Lung (tissue), 11 donors: ENCODE measurements at regions not wholly inside any gene's neighbourhood (a gene's known extent, or its start where the extent isn't known, plus 50 kb on each side); places are given as distances from the start of the nearest gene placed in this dataset.

Experiments used
- ATAC-seq: fragments of 200-7000 bp; cut with Tn5 transposase; one replicate; pipeline ENCODE4 v1.9.1; 2020; ENCODE audit warnings: moderate number of reproducible peaks; ENCODE audit not compliant: insufficient read depth, low FRiP score
- DNase-seq, 3 donors: peaks; one replicate each; pipeline ENCODE4 v3.0.0-alpha.2; 2013 to 2017
- H3K27ac ChIP-seq, 2 donors: one replicate each; pipeline ENCODE4 v1.5.1; 2013; ENCODE audit warnings: mild to moderate bottlenecking in 2 of 2, moderate library complexity in 2 of 2, control low read depth in 1 of 2, inconsistent platforms in 1 of 2, low read depth in 1 of 2, low read length in 1 of 2
- H3K27me3 ChIP-seq, 3 donors: one replicate each; pipeline ENCODE4 v1.5.1; 2013; ENCODE audit warnings: low read length in 2 of 3; ENCODE audit not compliant: control insufficient read depth in 3 of 3, insufficient read depth in 3 of 3
- H3K36me3 ChIP-seq, 4 donors: one replicate each; pipeline ENCODE4 v1.5.1; 2013; ENCODE audit warnings: low read length in 4 of 4, mild to moderate bottlenecking in 1 of 4, moderate library complexity in 1 of 4; ENCODE audit not compliant: control insufficient read depth in 4 of 4, insufficient read depth in 4 of 4
- H3K4me1 ChIP-seq, 5 donors: one replicate each; pipeline ENCODE4 v1.5.1; 2013; ENCODE audit warnings: low read length in 5 of 5, mild to moderate bottlenecking in 2 of 5, moderate library complexity in 1 of 5; ENCODE audit not compliant: control insufficient read depth in 5 of 5, insufficient read depth in 5 of 5
- H3K4me3 ChIP-seq: one replicate; pipeline ENCODE4 v1.5.1; 2013; ENCODE audit warnings: mild to moderate bottlenecking, control low read depth, moderate library complexity
- H3K9ac ChIP-seq, 2 donors: one replicate each; pipeline ENCODE4 v1.5.1; 2013; ENCODE audit warnings: low read length in 2 of 2, control low read depth in 1 of 2; ENCODE audit not compliant: insufficient read depth in 1 of 2
- H3K9me3 ChIP-seq, 4 donors: one replicate each; pipeline ENCODE4 v1.5.1; 2013; ENCODE audit warnings: low read length in 3 of 4, mild to moderate bottlenecking in 1 of 4, moderate library complexity in 1 of 4; ENCODE audit not compliant: control insufficient read depth in 4 of 4, insufficient read depth in 3 of 4
- WGBS, 2 donors: extraction: QIAGEN DNeasy Blood & Tissue Kit; methylation state at CpG; one replicate each; pipeline ENCODE4 v1.1.7; 2013; 5-methylcytosine and 5-hydroxymethylcytosine counted together
- TF ChIP-seq, protein P1 (sequence below): IDR thresholded peaks from 2 replicates; pipeline ENCODE4 v1.5.1; 2012; ENCODE audit warnings: mild to moderate bottlenecking; ENCODE audit errors: control extremely low read depth, extremely low read depth
- donor health status: control.
- donor health status: control.
- donor health status: Bipolar disorder and iron deficiency.
- donor health status: healthy.
- donor health status: DM: yes; HTN: yes; CAD: no.

DNA sequence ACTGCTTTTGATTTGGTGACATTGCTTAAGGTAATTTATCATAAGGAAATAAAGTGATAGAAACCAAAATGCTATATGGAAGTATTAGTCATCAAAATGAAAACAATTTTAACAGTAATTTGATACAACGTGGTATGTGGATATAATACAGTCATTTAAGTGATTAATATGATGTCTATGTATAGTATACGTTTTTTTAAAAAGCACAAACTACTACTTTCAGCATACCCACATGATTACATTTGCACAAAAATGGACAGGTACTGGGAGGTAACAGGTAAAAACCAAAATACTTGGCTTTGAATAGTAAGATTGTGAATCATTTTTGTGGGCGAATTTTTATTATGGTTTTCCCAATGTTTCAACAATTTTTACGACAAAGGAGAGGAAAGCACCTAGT, 97.6 kb downstream of the OGFRL1 start:
- no peak for DNase-seq
- ATAC-seq: no peak
- TF ChIP-seq, protein P1, sequence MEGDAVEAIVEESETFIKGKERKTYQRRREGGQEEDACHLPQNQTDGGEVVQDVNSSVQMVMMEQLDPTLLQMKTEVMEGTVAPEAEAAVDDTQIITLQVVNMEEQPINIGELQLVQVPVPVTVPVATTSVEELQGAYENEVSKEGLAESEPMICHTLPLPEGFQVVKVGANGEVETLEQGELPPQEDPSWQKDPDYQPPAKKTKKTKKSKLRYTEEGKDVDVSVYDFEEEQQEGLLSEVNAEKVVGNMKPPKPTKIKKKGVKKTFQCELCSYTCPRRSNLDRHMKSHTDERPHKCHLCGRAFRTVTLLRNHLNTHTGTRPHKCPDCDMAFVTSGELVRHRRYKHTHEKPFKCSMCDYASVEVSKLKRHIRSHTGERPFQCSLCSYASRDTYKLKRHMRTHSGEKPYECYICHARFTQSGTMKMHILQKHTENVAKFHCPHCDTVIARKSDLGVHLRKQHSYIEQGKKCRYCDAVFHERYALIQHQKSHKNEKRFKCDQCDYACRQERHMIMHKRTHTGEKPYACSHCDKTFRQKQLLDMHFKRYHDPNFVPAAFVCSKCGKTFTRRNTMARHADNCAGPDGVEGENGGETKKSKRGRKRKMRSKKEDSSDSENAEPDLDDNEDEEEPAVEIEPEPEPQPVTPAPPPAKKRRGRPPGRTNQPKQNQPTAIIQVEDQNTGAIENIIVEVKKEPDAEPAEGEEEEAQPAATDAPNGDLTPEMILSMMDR: no peak
- Histone ChIP-seq H3K27ac (no peak overlapping the region), H3K4me3 (no peak overlapping the region), H3K27me3 (no peaks in the 10 kb centered on the region), H3K9me3 (no peaks in the 10 kb centered on the region), H3K9ac (no peak overlapping the region), H3K36me3 (peaks cover 0 to 4% (median 0%) of the 10 kb centered on the region in 4 donors), H3K4me1 (peaks cover 0 to 29% (median 16%) of the 10 kb centered on the region in 5 donors)
- WGBS, 2 donors: 76% methylated on average over 4 of the region's 4 CpGs

DNA sequence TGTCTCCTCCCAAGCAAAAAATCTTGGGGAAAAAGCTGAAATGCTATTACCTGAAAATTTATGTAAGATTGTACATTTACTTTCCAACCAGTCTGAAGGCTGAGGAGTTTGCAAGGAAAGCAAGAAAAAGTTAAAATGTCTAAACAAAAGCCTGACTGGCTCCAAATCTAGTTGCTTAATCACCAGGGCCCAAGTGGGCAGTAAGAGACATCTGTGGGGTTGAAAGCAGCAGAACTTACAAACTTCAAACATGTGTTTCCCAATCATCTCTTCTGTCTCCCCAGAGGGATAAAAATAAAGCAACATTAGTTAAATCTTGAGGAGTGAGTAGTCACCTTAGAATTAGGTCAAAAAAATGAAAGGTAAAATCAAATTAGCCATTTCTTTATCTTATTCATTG, 98.6 kb downstream of the OGFRL1 start:
- ATAC-seq: no peak

DNA sequence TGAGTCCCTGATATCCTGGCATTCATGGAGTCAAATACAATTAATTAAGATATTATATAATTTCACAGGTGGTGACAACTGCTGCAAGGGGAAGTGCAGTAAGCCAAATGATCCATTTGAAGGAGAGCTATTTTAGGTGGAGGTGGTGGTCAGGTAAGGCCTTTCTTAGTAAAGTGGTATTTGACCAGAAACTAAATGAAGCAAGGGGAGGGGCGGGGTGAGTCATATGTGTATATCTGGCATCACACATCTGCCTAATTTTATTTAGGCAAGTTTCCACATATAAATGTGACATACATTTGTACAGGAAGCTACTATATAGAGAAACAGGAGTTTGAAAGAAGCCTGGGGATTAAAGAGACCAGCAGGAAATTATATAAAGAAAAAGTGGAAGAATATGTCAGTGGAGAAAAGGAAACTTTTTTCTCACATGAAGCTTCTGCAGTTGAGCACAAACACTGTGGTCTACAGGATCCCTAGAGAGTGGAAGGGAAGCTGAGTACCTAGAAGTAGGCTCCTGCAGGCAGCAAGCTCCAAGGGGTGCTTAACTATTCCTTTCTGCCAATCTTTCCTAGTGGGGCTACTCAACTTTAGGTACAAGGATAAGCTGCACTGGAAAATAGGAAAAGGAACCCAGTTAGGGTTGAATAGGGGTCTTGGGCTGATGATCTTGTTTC, 99.6 kb downstream of the OGFRL1 start:
- Histone ChIP-seq H3K9me3 (no peaks in the 10 kb centered on the region), H3K4me3 (no peak overlapping the region), H3K9ac (no peak overlapping the region), H3K36me3 (peaks cover 0 to 4% (median 0%) of the 10 kb centered on the region in 4 donors), H3K27ac (peak overlapping the region; percentile 53 to 57), H3K27me3 (no peaks in the 10 kb centered on the region), H3K4me1 (peaks cover 0 to 32% (median 16%) of the 10 kb centered on the region in 5 donors)
- ATAC-seq (no peak), DNase-seq (no peak)
- 78 to 88% methylated on average over 1 of the region's 1 CpG for WGBS, 2 donors
- TF ChIP-seq, protein P1: no peak

More for the DNA sequence above, 98.6 kb downstream of the OGFRL1 start:
- no peak for DNase-seq
- Histone ChIP-seq H3K4me1 (peaks cover 0 to 29% (median 16%) of the 10 kb centered on the region in 5 donors), H3K36me3 (peaks cover 0 to 4% (median 0%) of the 10 kb centered on the region in 4 donors), H3K4me3 (no peak overlapping the region), H3K9ac (peak overlapping the region in 1 of 2 donors; percentile 28), H3K27me3 (no peaks in the 10 kb centered on the region), H3K9me3 (no peaks in the 10 kb centered on the region), H3K27ac (no peak overlapping the region)
- TF ChIP-seq, protein P1: no peak
